ENCODE measurements at regions not wholly inside any gene's neighbourhood (a gene's known extent, or its start where the extent isn't known, plus 50 kb on each side); places are given as distances from the start of the nearest gene placed in this dataset.

DNA sequence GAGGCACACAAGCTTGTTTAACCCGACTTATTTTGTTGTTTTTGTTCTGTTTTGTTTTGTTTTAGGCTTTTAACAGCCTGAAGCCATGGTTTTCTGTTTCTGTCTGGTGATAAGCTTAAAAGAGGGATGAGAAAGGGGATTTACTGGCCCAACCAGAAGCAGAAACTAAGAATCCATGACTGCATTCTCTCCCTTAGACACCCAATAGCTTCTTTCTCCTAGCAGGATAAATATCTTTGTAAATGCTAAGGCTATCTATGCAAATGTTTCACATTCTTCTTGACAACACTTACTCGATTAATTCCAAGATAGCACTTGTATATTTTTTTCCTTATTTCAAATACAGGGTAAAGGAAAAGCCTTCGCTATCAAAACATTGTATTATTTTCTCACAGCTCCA is 53.7 kb upstream of the SMAD1 start:
- DNase-seq: no peak

DNA sequence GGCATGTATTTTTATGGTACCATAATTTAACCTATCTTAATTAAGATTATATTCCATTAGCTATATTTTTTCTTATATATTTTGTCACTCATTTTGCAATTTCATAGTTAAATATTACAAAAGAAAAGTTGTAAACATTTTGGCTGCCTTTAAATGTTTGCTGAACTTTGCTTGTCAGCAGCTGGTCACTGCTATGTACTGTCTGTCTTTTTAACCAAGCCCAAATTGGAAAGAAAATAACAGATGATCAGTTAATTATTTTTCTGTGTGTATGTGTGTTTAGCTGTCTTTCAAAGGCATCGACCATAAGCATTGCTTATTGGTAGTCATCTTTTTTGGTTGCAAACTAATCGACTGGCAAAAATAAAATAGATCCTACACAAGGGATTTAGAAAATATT is 54.4 kb upstream of the SMAD1 start:
- no peak for DNase-seq

DNA sequence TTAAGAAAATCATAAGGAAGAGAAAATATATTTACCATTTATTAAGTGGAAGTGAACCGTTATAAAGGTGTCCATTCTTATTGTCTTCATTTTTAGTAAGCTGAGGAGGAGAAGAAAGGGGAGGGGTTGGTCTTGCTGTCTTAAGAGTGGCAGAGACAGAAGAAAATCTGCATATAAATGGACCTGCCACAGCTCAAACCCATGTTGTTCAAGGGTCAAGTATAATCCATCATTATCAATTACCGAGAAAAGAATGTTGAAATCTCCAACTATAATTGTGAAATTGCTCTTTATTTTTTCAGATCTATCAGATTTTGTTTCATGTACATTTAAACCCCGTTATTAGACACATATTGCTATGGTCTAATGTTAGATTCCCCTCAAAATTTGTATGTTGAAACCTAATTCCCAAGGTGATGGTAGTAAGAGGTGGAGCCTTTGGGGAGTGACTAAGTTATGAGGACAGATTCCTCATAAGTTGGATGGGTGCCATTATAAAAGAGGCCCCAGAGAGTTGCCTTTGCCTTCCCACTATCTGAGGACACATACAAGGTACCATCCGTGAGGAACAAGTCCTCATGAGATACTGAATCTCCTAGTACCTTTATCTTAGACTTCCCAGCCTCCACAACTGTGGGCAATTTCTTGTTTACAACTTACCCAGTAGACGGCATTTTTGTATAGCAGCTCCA is 58.5 kb upstream of the SMAD1 start:
- no peak for DNase-seq

DNA sequence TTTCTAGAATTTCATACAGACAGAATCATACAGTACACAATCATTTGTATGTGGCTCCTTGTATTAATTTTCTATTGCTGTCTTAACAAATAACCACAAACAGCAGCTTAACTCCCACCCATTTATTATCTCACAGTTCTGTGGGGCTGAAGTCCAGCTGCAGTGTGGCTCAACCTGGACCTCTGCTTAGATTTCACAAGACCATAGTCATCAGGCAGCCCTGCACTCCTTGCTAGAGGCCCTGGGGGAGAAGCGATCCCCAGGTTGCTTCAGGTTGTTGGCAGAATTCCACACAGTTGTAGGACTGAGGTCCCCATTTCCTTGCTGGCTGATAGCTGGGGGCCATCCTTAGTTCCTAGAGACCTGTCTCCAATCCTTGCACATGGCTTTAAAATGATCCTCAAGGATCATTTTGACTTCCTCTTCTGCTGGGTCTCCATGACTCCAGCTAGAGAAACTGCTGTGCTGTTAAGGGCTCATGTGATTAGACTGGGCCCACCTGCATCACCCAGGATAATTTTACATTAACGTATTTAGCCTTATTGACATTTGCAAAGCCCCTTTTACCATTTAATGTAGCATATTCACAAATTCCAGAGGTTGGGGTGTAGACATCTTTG is 60.9 kb upstream of the SMAD1 start:
- no peak for DNase-seq

DNA sequence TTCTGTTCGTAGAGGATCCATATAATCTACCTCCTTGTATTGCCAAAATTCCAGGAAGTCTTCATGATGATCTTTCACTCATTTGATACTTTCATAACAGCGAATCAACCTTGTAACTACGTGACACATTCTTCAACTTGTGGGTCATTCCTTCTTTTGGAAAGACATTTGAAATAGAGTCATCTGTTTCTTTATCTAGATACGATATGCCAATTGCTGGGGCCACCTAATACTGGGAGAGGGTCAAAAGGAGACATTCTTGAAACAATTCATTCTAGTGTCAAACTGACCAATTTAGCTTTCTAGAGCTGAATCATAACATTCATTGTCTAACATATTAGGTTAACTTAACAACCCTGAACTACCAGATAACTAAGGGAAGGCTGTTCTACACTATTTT is 62.9 kb upstream of the SMAD1 start:
- no peak for DNase-seq

- DNase-seq: no peak
Measured at GRCh38 chr4:145417348-145418130, 64.1 kb upstream of the SMAD1 start.

DNA sequence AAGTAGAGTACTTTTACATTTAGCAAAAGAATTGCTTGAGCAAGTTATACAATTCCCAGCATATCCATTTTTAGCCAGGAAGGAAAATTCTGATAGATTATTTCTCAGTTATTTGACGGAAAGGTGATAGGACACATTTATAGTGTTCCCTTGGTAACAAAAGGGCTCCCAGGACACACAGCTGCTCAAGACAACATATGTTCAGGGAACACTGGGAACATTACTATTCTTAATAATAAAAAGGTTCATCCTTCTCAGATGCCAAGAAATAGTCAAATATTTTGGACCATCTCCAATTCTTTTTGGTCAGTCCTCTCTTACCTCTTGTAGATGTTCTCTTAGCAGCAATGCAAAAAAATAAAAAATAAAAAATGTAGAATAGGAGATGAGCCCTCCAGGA is 66.8 kb upstream of the SMAD1 start:
- no peak for DNase-seq

DNA sequence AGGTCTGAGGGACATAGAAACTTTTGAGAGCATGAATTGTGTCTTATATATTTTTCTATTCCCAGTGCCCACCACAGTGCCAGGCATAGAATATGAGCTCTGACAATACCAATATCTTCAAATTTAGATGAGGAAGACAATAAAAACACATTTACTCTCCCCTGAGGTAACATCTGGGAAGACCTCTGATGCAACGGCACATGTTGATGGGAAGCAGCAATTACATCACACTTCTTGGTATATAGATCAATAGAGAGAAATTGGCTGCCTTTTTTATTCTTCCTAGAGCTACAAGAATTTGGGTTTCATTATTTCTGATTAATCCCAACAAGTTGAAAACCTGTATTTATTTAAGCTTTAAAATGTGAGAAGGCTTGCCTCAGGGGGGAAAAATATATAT is 67.4 kb upstream of the SMAD1 start:
- no peak for DNase-seq

DNA sequence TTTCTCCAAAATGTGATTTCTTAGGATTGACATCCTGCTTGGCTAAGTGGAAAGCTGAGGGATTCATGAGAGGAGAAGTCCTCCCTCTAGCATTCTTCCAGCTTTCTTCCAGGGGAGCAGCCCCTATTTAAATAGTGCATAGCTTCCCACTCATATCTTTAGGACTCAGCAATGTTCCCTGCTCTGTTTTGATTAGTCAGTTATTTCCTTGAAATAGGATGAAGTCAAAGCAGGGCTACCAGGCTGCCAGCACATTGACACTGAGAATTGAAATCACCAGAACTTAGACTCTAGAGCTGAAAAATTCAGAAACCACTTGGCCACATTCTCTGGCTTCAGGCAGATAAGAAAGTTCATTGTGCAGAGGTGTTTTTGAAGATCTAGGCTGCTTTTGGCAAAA is 74.7 kb upstream of the SMAD1 start:
- DNase-seq: no peak

- DNase-seq: no peak
Measured at GRCh38 chr4:145404761-145405160, 76.9 kb upstream of the SMAD1 start.

DNA sequence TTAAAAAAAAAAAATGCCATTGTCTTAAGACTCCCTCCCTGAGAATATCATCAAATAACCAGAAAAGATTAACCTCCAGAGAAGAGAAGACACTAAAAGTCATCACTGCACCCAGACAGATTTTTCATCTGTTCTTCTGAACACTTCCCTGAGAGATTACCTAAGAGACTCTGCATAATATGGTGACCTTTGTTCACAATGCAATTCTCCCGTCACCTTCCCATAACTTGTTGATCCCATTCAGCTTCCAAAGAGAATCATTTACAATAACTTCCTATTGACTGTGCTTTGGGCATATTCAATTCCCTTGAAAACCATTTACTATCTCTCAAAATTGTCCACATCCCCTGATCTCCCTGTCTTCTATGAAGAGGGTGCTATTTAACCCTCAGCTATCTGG is 85.1 kb upstream of the SMAD1 start:
- no peak for DNase-seq

DNA sequence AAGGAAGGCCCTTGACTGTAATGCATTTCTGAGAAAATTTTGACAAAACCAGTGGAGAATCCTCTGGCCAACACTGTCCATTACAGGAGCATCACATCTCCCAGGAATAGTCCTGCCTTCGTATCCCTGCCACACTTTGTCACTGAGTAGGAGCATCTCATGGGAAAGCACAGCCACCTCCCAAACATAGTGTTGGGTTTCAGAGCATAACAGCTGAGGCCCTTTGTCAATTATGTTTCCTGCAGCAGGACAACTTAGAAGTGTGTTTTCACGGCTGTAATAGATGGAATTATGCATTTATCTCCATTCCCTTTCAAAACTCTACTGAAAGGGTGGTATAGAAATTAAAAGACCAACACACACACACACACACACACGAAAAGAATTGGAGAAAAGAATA is 91.1 kb upstream of the SMAD1 start:
- DNase-seq: no peak

DNA sequence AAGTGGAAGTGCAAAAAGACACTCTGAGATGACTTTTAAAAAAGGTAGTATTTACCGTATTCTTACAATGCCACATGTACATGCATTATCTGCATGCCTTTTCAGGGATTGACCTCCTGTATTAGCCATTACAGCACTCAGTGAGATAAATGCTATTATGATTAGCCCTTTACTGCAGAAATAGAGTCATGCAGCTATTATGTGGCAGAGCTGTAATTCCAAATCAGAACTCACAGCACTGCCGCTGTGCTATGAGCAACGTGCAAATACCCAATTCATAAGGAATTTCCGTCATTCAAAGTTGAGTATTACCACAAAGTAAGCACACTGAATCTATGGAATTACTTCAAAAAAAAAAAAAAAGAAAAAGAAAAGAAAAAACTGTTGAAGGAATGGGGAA is 92.1 kb upstream of the SMAD1 start:
- DNase-seq: no peak

DNA sequence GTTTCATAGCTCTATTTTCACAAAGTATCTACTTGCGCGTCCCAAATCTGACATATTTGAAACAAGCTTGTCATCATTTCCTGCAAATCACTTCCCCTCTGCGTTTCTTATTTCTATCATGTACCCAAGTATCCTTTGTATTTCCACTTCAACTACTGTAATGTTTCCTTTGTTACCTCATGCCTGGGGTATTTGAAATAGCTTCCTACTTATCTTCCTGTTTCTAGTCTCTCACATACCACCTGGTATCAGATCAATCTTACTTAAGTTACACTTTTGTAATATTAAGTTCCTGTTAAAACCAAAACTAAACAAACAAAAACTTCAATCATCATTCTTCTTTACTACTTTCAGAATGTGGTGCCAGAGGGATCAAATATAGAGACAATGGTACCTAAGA is 93.6 kb upstream of the SMAD1 start:
- no peak for DNase-seq

- DNase-seq: no peak
Measured at GRCh38 chr4:145387079-145387478, 94.6 kb upstream of the SMAD1 start.

DNA sequence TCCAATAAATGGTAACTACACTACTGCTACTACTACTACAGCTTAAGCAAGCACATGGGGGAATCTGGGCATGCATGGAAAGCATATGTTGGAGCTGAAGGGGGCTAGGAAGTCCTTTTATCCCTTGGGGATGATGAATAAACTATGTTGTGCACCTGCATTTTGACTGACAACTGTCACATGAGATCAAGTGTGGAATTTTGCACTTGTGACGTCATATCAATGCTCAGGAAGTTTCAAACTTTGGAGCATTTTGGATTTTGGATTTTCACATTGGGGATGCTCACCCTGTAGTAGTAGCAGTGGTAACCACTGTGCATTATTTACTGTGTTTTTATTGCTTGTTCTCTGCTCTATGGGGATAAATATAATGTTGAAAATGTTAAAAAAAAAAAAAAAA is 100.5 kb upstream of the SMAD1 start:
- no peak for DNase-seq

DNA sequence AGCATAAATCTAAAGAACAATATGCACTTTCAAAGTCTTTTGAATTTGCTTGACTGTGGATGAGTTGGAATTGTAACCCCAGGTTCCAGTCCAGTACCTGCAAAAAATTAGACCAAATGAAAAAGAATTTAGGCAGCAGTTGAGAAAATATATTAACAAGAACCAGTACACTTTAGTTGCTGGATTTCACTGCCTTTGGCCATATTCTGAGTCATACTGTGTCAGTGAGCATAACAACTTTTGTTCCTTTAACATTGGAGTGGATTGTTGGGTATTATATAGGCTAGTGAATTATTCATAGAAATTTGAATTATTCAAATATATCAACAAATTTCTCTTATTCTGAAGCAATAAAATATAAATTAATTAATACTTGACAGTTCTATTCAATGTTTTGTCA is 101.5 kb upstream of the SMAD1 start:
- DNase-seq: no peak

- DNase-seq: no peak
Measured at GRCh38 chr4:145375416-145375815, 106.2 kb upstream of the SMAD1 start.

- peak; percentile 78 for DNase-seq
Measured at GRCh38 chr4:145352438-145353145, 129.1 kb upstream of the SMAD1 start.

GRCh38 chr4:145351922-145352321 is 129.7 kb upstream of the SMAD1 start:
- DNase-seq: peak; percentile 53

DNA sequence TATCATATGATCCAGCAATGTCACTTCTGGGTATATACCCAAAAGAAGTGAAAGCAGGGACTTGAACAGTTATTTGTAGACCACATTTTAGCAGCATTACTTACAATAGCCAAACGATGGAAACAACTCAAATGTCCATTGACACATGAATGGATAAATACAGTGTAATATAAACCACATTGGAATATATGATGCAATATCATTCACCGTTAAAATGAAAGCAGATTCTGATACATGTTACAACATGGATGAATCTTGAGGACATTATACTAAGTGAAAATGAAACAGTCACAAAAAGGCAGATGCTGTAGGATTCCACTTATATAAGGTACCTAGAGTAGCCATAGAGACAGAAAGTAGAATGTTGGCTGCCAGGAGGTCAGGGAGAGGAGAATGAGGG is 130.5 kb upstream of the SMAD1 start:
- no peak for DNase-seq

DNA sequence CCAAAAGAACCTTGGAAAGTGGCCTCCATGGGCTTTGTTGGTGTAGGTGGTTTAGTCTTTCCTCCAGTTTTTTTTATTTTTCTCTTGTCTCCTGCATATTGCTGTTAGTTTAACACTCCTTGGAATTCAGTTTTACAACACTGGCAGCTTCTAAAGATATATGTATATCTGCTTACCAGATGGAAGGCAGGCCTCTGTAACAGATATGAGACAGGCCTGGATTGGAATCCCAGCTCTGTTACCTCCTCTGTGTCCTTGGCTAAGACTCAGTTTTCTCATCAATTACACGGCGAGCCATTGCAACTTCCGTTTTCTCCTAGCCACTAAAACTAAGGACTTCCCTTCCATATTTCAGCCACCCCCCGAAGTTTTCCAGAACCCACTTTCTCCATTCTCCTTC is 133.4 kb upstream of the SMAD1 start:
- DNase-seq: no peak

DNA sequence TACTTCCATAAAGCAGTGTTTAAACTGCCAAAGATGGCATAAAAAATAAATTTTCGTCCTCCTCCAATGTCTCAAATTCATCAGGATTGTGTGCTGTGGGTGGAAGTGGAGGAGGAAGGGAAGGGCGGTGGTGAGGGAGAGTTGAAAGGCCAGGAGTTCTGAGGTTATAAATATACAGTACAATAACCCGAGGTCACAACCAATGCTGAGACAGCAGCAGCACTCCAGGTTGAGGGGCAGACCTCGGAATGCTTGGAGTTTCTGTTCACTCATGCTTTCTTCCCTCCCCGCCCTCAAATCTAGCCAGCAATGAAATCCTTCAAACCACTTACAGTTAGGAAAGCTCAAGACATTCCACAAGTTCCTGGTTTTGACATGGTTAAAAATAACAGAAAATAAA is 134.0 kb upstream of the SMAD1 start:
- DNase-seq: no peak

DNA sequence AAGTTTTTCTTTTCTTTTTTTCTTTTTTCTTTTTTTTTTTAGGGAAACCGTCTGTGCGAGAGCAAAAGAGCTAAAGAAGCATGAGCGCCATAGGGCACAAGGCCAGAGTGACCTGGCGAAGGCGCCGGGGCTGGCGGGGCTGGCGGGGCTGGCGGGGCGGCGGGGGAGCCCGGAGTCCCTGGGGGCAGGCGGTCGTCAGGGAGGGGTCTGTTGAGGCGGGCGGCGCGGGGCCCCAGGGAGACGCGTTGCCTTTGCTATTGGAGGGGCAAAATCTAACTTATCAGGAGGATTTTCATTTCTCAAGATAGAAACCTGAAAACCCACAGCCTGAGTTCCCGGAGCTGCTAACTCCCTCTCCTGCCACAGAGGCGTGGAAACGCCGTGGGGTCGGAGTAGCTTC is 135.6 kb upstream of the SMAD1 start:
- DNase-seq: no peak
